Fibroblast of skin of right quadriceps (primary cell): ENCODE measurements at regions not wholly inside any gene's neighbourhood (a gene's known extent, or its start where the extent isn't known, plus 50 kb on each side); places are given as distances from the start of the nearest gene placed in this dataset.

ENCODE experiments used
- DNase-seq: peaks from one replicate; pipeline ENCODE4 v3.0.0-alpha.2; 2013

DNA sequence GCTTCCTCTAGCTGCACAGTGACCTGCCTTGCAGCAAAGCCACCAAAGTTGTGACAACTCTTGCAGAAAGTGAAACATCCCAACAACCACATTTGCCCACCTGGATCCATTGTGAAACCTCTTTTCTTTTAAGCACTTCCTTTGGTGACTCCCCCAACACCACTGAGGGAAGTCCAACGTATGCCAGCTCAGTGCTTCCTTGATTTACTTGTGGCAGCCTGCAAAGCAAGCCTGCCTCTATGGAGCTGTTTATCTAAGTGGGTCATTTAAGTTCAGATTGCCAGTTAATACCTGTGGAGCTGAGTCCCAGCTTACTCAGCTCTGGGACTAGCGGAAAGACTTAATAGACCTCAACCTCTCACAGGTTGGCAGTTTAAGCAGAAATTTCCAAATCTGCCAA is 230.8 kb upstream of the GHITM start:
- DNase-seq, result no peak

DNA sequence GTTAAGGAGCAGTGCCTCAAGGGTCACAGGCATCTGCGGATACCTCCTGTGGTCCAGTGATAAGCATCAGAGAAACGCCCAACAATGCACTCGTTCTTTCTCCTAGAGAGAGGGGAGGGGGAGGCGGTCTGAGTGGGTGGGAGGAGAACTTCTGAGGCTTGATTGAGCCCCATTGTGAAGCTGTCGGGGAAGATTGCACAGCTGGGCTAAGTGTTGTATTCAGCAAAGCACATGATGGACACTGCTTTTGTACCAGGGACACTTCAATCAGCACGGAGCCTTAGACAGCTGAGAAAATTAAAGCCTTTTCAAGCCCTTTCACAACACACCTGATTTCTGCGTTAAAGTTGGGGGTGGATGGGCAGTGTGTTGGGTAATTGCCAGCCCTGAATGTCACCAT is 230.3 kb upstream of the GHITM start:
- DNase-seq, result no peak

- DNase-seq, result no peak
These were observed 223.5 kb upstream of the GHITM start for GRCh38 chr10:83915801-83916200.

GRCh38 chr10:83917537-83918506 is 221.5 kb upstream of the GHITM start:
- no peak for DNase-seq

- DNase-seq, result no peak
These were observed 220.1 kb upstream of the GHITM start for GRCh38 chr10:83919187-83919586.

DNA sequence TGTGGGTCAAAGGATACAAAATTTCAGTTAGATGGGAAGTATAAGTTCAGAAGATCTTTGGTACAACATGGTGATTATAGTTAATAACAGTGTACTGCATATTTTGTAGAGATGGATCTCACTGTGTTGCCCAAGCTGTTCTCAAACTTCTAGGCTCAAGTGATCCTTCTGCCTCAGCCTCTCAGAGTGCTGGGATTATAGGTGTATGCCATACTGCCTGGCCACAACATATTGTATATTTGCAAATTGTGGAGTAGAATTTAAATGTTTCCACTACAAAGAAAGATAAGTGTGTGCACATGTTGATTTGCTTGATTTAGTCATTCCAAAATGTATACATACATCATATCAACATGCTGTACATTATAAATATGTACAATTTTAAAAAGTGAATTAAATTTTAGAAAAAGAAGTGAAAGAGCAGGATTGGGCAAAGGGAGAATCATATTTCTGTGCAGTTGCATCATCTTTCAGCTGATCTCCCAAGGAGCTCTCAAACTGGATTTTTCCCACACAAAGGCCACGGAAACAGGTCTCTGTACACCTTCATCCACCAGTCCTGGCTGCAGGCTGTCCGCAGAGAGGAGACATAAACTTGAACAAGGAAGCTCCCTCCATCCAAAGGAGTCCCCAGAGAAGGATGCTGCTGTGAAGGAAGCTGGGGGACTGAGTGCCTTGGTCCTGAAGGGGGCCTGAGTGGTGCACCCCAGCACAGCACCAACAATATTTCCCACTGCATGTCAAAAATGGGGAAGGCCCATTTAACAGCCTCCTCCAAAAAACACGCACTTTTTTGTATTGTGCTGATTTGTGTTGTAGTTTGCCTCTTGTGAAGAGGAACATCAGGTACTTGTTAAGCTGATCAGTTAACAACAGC is 217.1 kb upstream of the GHITM start:
- no peak for DNase-seq

DNA sequence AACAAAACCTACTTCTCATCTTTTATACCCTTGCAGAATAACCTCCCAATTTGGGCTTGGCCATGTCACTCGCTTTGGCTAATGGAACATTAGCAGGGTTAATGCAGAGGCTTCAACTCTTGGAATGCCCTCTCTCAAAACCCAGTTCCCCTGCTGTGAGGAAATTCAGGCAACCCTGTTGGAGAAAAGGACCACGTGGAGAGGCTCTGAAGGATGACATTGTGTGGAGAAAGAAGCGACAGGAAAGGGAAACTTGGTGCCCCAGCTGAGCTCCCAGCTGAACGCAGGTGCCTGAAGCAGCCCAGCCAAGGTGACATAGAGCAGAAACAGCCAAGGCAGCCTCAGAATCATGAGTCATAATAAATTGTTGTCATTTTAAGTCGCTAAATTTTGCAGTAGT is 214.2 kb upstream of the GHITM start:
- no peak for DNase-seq

DNA sequence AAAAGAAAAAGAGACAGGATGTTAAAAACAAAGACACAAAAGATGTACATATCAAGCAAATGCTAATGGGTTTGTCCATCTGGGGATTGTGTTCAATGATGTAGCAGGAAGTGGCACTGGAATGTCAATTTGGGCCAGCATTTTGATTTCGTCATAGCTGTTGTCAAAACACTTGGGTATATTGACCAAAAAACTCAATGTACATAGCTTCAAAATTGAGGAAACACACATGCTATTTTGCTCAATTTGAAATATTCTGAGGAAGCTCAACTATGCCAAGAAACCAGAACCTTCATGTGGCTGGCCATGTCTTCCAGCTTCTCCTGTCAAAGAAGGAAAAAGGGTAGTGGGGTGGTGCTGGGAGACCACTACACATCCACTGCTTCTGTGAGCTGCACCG is 212.7 kb upstream of the GHITM start:
- no peak for DNase-seq

DNA sequence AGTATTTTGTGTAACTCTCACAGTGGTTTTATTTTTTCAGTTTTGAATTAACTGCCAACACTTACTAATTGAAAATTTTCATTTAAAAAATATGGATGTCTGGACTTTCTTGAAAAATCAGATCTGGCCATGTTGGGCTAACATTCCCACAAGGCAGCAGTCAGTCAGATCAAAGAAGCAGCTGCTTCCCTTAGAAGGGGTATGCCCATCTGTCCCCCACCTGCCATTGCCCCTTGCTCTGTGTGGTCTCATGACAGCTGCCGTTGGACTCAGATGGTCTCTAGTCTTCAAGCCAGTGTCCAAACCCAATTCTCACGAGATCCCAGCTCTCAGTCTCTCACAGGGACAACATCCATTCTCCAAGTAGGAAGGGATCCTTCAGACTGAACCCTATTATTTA is 212.1 kb upstream of the GHITM start:
- no peak for DNase-seq

DNA sequence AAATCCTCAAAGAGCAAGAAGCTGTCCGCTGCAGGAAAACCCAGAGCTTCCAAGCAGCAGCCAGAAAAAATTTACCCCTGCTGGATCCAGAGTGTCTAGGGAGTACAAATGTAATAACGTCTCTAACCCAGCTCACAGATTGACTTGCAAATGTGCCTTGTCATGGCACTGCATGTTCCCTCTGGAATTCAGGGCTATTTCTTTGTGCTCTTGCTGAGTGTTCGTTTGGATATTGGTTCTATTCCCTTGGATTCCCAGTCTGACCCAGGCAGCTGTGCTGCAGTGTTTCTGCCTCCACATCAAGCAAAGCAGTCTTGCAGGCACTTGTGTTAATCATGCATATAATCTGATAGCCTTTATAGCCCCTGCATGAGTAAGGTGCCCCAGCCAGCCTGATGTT is 209.9 kb upstream of the GHITM start:
- DNase-seq, result no peak

- DNase-seq, result no peak
These were observed 207.6 kb upstream of the GHITM start for GRCh38 chr10:83931669-83932068.

- no peak for DNase-seq
These were observed 207.1 kb upstream of the GHITM start for GRCh38 chr10:83932245-83932644.

- DNase-seq, result no peak
These were observed 205.2 kb upstream of the GHITM start for GRCh38 chr10:83934062-83934461.

DNA sequence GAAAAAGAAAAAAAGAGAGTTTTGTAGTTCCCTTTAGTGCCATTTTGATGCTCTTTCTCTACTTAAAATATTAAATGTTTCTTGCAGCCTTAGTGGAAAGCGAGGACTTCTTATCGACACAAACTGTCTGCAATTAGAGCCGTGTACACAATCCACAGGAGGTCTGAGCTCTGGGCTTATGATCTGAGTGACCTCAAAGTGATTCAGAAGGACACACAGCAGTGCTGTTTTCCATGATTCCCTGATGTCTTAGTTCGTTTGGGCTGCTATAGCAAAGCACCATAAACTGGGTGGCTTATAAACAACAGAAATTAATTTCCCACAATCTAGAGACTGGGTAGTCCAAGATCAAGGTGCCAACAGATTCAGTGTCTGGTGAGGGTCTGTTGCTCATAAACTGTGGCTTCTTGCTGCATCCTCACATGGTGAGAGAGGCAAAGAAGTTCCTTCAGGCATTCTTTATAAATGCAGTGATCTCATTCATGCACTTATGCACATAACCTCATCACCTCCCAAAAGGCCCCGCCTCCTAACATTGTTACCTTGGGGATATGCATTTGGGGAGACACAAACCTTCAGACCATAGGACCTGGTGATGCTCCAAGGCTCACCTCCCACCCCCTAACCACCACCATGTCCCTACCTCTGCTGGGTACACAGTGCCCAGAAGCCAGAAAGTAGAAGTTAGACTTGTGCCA is 204.5 kb upstream of the GHITM start:
- no peak for DNase-seq

DNA sequence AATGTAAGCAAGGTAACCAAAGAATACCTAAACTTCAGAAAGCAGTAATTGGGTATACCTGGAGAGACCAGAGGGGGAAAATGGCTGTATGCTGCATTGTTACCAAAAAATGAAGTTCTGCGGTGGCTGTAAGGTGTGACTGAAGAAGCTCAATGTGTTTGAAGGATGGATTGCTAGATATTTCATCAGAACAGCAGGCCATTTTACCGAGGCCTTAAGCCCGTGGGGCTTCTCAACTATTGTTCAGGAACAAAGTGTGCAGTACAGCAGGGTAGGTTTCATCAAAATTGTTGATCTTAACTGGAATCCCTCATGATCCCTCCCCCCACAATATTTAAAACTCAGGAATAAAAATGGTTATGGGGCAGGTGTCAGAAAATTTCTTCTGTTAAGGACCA is 204.0 kb upstream of the GHITM start:
- DNase-seq, result no peak

DNA sequence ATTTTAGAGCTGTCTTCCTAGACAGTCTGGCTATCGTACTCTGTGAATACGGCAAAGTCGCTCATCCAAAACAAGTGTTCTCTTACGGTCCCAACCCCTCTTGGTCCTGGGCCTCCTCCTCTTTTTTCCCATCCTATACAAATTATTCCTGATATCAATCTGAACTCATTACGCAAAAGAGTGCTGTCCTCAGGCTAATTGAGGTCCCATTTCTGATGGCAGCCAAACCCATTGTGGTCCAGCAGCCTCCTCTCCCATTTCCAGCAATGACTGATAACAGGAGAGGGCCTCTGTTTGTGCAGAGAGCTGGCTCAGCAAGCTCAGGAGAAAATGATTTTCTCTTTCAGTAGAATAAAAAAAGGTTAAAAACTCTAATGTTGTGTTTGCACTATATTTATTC is 203.4 kb upstream of the GHITM start:
- DNase-seq, result no peak

DNA sequence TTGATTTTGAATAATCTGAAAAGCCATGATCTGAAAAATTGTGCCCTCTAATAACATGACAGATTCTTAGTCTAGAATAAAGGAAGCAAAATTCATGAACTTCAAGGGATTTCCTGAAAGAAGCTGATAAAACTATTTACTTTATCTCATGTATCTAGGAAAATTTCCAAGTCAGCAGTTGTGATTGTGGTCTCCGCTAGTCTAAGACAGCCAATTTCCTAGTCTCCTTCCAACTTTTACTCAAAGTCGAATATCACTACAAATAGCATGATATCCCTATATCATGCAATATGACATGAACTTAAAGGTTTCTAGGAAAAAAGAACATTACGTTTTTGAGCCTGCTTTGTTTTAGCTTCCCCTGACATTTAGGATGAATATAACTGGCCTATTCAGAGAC is 202.1 kb upstream of the GHITM start:
- no peak for DNase-seq

- DNase-seq, result no peak
These were observed 201.5 kb upstream of the GHITM start for GRCh38 chr10:83937826-83938225.

- DNase-seq, result no peak
These were observed 198.1 kb upstream of the GHITM start for GRCh38 chr10:83941189-83941588.

DNA sequence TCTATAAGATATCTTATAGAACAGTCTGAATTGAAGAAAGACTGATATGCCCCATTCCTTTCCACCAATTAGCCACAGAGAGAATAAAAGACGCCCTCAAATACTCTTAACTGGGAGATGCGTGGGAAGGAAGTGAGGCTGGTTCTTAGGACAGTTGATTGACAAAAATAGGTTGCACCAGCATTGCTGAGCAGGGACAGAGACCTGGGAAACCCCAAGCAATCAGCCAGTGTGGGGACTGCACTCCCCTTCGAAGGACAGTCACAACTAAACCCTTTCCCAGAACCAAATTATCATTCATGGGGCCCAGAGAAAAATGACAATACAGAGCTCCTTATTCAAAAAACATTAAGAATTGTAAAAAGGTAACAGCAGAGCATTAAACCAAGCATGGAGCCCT is 196.9 kb upstream of the GHITM start:
- DNase-seq, result no peak

DNA sequence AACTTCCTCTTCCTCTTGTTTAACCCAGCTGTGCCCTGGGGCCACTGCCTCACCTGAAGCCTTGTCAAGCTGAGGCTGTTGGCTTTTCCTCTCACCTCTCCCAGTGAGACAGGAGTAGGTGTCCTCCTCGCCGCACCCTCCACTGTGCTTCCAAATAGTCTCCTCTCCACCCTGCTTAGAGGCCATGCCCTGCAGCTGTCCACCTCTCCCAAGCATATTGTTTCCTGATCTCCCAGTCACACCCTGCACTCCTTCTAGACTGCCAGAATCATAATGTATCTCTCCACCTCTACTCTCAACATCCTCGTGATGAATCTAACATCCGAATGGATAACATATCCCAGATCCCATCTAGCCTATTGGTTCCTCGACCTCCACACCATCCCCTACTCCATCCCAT is 196.3 kb upstream of the GHITM start:
- DNase-seq, result no peak

DNA sequence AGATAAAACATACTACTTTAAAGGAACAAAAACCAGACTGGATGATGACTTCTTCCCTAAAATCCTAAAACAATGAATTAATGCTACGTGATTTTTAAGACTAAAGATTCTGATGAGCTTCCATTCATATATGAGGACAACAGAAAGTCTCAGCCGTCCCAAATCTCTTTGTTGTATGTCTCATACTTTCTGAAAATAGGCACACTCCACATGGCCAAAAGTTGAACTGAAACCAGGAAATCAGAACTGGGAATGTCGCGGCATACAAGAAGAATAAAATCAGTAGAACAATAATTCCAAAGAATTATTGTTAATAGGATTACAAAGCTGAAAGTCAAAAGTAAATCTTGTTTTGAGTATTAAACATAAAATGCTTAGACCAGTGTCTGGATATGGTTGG is 195.4 kb upstream of the GHITM start:
- no peak for DNase-seq

GRCh38 chr10:83945982-83946718 is 193.2 kb upstream of the GHITM start:
- DNase-seq, result no peak
